Anterior cingulate cortex (tissue), 58 donors: ENCODE measurements at regions not wholly inside any gene's neighbourhood (a gene's known extent, or its start where the extent isn't known, plus 50 kb on each side); places are given as distances from the start of the nearest gene placed in this dataset.
"Not testable (repeated sequence)": the region's sequence is repeated elsewhere in the genome, so short reads cannot be mapped to it uniquely, and the experiment has no call there.

ENCODE experiments used
- DNase-seq, 58 donors: peaks; one replicate each; lab custom pipeline; 2025; lab: John Stamatoyannopoulos, UW

DNA sequence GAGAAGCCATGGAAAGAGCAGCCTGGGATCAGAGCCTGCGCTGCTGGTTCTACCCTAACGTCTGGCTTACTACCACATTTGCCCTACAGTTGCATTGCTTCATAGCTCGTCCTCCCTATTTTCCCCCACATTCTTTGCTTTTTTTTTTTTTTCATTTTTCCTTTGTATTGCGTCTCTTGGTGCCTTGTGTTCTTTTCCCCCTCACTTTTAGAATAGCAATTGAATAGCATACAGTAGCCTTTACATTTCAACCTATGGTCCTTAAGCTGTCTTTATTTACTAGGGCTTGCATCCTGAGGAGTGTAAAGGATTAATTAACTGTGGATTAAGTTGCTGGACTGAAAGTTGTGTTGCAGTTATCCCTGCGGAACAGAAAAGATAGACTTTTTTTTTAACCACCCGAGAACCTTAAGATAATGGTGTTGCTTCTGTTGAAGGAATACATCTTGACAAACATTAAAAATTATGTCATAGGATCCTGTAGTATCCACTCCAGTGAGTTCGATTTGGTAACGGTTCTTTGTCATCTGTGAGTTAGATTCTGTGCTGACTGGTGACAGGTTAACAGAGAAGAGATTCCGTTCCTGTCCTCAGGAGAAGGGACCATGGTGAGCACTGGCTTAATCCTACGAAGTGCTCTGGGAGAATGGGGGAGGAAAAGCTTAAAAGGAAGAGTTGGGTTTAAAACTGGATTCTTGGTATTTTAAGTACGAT is 417.4 kb upstream of the NAALADL2 start:
- peak in 1 of 58 donors; percentile 1 for DNase-seq

DNA sequence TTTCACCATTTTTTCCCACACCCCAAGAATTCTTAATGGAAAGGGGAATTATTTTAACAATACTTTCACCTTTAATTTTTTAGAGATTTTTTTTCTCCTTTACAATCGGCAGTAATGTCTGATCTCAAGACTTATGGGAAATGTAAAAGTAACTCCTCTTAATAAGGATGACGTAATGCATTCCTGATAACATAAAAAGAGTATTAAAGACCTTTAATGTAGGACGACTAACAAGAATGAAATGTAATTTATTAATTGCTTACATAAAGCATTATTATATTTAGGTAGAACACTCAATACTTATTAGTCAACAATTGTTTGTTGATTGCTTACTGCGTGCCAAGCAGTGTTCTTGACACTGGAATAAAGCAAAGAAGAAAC is 416.8 kb upstream of the NAALADL2 start:
- DNase-seq, result no peak

DNA sequence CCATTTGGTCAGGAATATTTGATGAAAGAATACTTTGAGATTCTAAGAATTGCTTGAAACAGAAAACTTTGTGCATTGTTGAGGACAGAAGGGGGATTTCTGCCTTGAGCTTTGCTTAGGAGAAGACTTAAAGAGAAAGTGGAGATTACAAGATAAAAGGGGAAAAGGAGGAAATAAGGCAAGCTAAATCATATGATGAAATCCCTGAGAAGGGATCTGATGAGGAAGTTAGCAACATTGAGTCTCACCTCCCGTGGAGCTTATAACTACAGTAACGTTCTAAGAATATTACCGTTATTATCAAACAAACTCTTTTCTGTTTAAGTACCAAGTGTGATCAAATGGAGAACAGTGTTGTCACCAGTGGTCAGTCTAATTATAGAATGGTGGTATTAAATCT is 414.7 kb upstream of the NAALADL2 start:
- no peak for DNase-seq

DNA sequence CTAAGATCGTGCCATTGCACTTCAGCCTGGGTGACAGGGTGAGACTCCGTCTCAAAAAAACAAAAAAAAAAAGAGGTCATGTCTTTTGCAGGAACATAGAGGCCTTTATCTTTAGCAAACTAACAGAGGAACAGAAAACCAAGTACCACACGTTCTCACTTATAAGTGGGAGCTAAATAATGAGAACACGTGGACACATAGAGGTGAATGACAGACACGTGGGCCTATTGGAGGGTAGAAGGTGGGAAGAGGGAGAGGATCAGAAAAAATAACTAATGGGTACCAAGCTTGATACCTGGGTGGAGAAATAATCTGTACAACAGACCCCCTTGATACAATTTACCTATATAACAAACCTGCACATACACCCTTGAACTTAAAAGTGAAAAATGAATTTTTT is 401.4 kb upstream of the NAALADL2 start:
- no peak for DNase-seq

DNA sequence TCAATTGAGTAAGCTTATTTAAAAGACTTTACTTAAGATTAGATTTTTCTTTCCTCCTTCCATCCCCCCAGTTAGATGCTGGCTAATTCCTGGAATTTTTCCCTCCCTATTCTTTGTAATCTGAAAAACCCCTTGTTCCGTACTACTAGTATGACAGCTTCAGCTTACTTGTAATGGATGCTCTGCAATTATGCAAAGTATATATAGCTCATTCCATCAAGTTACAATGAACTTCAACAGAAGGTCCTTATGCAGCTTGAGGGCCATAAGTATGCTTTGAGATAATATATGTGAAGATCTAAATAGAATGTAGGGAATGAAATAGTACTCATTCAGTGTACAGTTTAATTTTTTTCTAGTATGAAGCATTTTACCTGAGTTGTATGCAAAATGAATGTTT is 398.3 kb upstream of the NAALADL2 start:
- DNase-seq, result no peak

DNA sequence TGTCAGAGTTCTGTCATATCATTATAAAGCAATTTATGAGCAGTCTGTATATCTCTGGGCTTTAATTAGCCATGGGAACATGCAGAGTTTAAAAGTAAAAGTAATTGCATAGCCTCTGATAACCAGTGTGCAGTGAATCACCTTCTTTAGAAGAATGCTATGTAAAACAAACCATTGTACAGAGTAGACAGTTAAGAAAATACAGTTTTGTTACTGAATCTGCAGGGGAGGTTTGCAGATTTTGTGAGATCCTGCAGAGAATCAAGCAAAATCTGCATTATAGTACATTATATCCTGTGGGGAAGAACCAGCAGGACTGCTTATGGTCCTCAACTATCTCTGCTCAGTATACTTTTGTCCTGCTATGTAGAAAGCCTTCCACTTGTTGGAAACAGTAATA is 396.2 kb upstream of the NAALADL2 start:
- DNase-seq, result no peak

DNA sequence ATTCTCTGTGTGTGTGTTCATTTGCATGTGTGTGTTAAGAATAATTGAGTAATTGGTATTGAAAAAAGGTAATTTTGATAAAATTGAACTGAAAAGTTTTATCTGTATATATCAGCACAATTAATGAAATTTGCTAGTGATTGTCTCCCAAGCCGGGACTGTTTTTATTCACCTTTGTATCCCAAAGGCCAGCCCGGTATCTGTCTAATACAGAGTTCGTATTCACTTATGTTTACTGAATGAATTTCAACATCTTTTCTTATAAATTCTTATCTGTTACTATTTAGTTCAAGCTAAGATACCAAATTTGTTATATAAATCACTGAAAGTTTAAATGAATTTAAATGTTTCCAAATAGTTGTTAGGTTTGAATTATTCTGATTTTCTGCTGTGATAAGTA is 394.0 kb upstream of the NAALADL2 start:
- no peak for DNase-seq

DNA sequence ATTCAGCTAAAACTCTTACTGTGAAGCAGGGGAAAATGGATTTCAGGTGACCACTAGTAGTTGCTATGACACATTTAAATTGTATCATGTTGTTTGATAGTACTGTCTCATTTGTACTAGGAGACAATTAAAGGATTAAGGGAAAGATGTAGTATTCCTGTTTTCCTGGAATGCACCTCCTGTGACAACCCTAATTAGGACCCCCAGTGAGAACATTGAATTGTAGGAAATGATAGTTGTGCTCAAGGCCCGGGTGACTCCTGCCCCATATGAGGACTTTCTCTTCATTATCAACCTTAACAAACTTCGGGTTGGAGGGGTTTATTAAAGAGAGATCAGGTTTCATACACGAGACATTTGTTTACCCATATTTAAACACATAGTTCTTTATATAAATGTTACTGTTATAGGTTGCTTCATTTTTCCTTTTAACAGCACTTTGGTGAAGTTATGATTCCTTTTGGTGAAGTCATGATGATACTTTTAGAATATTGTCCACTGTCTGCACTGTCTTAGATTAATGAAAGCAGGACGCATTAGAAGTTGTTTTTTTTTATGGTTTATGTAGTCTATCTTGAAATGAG is 392.6 kb upstream of the NAALADL2 start:
- no peak for DNase-seq

DNA sequence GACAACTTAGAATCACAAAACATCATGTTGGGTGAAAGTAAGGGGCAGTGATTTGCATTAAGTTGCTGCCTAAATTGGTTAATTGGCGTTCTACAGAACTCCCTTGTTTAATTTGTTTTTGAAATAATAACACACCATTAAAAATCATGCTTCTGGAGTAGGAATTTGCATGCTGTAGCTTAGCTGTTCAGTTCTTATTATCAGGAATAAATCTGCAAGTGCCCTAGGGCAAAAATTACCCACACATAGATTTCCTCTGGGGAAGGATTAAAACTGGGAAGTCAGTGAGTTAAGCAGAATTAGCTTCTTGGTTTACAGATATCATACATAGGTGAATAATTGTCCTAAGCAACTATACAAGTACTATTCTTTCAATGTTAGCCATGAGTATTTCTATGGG is 381.6 kb upstream of the NAALADL2 start:
- DNase-seq, result no peak

DNA sequence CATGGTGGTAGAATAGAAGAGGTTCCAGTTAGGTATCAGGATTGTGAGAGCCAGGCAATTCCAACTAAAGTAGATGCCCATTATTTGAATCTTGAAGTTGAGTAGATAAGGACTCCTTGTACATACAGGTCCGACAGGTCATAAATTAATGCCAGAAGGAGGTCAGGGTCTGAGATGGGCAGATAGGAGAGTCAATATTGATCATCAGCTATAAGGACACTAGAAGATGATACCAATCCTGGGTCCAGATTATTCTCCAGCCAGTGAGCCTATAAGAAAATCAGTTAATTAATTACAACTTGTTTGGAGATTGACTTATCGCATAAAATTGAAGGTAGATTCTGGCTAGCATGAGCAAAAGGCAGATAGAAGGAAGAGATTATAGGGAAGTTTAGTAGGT is 378.4 kb upstream of the NAALADL2 start:
- no peak for DNase-seq

DNA sequence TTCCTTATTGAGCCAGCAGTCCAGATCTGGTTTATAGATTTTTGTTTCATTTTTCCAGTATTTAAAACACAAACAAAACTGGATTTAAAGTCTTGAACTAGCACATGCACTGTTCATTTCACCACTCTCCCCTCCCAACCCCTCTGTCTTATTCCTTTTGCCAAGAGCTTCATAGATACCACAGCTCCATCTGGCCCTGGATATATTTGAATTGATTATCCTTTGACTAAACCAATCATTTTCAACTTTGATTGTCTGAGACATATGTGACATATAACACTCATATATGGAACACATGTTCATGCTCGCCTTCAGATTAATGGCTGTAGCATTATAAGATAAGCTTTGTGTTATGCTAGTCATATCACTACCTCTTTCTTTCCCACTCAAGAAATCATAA is 376.6 kb upstream of the NAALADL2 start:
- DNase-seq, result no peak

DNA sequence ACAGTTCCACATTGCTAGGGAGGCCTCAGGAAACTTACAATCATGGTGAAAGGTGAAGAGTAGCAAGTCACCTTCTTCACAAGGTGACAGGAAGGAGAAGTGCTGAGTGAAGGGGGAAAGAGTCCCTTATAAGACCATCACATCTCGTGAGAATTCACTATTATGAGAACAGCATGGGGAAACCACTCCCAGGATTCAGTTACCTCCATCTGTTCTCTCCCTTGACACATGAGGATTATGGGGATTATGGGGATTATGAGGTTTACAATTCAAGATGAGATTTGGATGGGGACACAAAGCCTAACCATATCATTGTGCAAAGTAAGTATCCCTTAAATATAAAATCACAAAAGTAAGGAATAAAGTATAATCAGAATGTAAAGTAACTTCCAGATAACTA is 375.9 kb upstream of the NAALADL2 start:
- DNase-seq, result no peak

DNA sequence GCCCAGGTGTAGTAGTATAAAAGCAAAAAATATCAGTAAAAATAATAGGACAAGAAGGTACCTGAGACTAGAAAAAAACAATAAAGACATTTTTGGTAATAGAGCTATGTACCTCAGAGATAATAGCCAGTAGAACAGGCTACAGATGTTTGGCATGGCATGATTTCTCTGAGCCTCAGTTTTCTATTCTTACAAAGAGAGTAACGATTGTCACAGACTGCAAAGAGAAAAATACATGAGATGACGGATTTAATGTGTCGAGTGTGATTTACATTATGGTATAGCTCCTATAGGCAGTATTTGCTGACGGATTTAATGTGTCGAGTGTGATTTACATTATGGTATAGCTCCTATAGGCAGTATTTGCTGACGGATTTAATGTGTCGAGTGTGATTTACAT is 375.3 kb upstream of the NAALADL2 start:
- DNase-seq, result not testable (repeated sequence)

DNA sequence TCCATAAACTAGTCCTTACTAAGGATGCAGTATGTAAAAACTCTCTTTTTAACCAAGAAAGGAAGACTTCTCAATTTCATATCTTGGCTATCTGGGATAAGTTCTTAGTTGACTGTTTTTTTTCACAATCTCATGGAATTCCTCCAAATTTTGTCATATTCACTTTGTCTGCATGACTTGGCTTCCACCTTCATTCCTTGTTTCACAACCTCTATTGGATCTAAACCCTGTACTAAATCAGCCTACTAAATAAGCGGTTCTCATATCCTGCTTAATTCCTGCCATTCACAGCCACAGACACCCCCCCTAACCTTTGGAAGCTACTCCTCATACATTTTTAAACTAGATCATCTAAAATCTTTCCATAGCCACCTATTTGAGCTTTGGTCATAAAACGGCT is 370.6 kb upstream of the NAALADL2 start:
- DNase-seq, result no peak

DNA sequence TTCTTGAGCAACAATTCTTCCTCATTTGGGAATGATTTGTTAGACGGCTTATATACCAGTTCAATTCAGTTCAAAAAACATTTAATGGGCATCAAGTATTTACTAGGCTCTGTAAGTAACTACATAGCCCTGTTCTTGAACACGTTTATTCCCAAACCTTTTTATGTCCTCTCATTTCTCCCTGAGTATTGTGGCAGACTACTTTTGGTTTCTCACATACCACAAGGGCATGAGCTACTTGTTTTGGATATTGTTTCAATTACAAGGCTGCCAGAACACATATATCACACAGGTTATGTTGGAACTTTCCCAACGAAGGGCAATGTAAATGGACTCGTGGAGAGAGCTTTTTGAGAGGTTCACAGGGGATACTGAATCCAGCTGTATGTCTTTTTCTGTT is 363.8 kb upstream of the NAALADL2 start:
- no peak for DNase-seq

DNA sequence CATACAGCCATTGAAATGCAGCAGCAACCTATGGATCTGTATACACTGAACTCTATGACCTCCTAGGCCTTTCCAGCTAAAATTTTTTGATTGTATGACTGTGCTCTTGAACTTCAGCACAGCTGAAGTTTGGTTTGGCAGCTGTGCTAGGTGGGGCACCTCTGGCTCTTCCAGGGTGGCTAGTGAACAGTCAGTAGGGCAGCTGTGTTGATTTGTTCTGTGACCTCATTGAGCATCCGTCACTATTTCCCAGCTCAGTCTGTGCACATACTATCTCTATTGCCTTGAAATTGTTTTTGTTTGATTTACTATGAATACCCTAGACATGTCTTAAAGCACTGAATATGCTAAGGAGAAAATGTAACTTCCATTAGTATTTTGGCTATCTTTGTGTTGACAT is 363.2 kb upstream of the NAALADL2 start:
- DNase-seq, result no peak

DNA sequence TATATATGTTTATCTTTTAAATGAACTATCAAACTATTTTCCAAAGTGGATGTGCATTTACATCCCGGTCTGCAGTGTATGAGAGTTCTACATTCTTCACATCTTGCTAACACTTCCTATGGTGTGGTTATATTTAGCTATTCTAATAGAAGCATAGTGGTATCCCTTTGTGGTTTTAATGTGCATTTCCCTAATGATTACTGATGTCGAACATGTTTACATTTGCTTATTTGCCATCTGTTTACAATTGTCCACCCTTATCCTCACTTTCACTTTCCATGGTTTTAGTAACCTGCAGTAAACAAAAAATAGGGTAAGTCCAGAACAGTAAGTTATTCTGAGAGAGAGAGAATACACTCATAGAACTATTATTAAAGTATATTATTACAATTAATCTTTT is 360.5 kb upstream of the NAALADL2 start:
- no peak for DNase-seq

DNA sequence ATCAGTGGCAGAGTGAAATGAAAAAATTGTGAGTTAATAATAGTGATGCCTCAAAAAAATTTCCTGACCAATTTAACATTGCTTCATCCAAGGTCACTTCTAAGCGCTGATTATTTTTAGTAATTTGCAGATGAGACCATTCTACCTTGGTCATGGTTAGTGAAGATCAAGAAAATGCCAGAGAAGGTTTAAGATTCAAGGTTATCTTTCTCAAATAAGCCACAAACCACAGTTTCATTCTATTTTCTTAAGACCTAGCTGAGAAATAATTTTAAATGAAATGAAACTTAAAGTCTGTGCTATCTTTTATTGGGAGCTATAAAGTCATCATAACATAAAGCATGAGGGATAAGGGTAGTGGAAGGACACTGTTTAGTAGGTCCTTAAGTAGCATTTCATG is 353.9 kb upstream of the NAALADL2 start:
- DNase-seq, result no peak

DNA sequence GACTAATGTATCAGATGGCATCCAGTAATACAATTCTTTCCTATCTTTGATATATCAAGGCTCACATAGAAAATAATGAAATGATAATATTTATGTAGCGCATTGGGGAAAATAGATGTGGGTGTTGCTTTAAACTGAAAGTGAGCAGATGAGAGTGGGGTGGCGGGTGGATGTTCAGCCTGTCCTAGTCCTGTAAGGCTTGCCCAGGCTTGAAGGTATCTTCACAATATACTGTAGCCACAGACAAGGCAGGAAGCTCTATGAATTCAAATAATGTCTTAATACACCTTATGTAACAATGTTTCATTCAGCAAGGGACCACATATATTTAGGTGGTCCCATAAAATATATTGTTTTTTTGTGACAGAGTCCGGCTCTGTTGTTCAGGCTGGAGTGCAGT is 334.9 kb upstream of the NAALADL2 start:
- no peak for DNase-seq

DNA sequence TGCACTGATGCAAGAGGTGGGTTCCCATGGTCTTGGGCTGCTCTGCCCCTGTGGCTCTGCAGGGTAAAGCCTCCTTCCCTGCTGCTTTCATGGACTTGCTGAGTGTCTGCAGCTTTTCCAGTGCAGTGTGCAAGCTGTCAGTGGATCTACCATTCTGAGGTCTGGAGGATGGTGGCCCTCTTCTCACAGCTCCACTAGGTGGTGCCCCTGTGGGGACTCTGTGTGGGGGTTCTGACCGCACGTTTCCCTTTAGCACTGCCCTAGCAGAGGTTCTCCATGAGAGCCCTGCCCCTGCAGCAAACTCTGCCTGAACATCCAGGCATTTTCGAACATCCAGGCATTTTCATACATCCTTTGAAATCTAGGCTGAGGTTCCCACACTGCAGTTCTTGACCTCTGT is 329.8 kb upstream of the NAALADL2 start:
- DNase-seq, result peak in 1 of 58 donors; percentile 1

DNA sequence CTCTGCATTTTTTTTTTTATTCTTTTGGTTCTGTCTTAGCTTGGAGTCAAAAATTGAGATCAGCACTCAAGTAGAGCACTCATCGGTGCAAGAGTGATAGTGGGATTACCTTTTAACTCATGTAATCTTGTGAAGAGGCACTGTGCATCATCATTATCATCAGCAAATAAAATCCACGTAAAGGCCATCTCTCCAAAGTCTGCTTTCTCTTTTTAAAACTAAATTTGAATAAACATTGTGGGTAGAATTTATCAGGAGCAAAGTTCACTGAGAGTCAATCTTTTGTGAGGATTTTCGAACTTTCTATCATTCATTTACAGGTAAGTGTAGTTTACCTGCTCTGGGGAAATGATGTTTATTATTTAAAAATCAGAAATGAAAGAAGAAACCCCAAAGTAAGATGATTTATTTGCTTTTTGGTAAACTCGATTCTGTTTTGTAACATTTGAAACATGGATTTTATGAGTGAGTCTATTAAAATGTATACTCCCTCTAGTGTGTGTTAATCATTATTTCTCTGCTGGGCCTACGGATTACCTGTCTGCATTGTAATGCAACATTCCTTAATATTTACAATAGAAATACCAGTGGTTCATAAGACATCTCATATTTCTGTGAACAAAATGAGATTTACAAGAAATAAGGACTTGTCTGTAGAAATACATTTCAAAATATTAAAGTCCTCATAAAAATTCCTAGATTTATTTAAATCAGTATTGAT is 327.7 kb upstream of the NAALADL2 start:
- no peak for DNase-seq

DNA sequence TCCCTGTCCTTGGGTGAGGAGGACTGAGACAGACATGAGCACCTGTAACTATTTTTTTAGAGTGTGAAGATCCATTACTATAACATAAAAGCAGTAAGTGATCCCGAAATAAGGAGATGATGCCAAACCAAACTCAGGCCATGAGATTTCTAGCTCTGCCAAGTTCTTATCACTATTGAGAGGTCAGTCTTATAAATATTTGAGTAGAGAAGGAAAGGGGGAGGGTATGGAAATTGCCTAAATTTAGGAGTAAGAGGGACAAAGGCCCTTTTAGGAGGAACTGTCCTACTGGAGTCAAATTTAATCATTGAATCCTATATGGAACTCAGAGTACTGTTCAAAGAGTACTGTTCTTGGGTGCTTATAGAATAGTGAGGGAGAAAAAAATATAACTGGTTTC is 326.9 kb upstream of the NAALADL2 start:
- DNase-seq, result no peak
